Amygdala (tissue), 56 donors: ENCODE measurements at regions not wholly inside any gene's neighbourhood (a gene's known extent, or its start where the extent isn't known, plus 50 kb on each side); places are given as distances from the start of the nearest gene placed in this dataset.
"Not testable (repeated sequence)": the region's sequence is repeated elsewhere in the genome, so short reads cannot be mapped to it uniquely, and the experiment has no call there.

Experiments
- DNase-seq, 56 donors: peaks; one replicate each; lab custom pipeline; 2025; lab: John Stamatoyannopoulos, UW

DNA sequence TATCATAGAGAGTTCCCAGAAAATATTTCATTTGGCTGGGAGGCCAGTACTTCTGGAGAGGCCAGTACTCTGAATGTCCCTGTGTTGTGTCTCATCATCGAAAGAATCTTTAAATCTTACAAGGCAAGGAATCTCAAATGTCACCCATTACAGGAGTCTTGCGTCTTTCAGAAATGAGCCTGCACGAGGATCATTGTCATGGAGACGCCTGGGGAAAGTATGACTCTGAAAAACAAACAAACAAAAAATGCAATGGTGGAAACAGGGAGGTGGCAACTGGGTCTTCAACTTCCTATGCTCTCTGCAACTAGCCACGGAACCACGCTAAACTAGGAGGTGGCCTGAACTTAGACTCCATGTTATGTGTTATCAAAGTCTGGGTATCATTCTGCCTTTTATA lies 804.6 kb downstream of the EPHA3 start:
- DNase-seq = no peak

DNA sequence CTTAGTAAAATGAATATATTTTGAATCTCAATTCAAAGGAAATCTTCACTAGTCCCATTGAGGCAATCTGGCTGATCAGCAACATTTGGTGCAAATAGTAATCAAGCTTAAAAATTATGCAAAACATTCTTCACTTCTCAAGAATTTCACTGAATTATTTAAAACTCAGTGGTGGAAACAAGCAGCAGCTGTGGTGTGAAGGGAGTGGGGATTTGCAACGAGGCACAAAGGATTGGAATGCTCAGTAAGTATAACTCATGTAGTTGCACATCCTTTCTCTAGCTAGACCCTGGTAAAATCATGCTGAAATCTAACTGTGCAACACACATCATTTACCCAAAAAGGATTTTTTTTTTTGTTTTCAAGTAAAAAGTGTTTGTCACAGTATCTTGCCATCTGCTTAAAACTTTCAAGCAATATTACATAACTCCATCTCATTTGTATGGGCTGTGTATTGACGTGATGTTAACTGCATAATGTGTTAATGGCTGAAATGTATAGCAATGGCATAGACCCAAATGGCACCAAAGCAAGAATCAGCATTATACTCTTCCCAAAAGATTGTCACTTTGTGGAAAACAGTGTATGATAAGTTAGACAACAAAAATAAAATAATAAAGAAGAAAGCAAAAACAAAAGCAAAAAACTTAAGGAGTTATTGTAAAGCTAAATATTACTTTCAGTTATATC lies 816.6 kb downstream of the EPHA3 start:
- peak in 3 of 56 donors; percentile 2 to 10 (median 2) for DNase-seq

DNA sequence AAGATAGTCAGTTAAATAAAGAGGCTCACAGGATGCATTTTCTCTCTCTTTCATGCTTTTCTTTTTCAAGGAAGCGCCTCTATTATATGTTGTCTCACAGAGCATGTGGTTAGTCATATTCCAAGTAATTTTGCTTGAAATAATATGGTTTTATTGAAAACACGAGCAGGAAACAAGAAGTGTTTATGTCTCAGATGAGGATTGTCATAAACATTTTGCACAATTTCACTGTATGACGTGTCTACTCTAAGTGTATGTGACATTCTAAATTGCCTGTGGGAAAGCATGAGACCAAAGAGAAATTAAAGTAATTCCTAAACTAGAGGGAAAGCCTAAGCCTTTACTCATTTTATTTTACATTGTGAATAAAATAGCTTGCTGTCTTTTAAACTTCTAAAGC lies 818.6 kb downstream of the EPHA3 start:
- DNase-seq = no peak

DNA sequence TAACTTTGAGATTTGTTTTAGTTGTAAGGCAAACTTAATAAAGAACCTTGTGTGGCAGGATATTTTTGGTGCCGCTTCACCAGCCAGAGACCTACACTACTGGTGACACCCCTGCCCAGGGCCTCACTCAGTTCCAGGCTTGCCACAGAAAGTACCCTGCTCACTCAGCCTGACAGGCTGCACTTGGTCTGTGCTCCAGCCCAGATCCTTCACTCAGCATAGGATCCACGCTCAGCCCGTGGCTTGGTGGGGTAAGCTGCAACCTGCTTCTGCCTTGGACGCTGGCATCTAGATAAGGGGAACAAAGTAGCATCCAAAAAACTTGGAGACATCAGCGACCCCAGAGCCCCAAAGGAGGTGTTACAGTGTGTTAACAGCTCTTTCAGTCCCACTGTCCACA lies 825.5 kb downstream of the EPHA3 start:
- no peak for DNase-seq

DNA sequence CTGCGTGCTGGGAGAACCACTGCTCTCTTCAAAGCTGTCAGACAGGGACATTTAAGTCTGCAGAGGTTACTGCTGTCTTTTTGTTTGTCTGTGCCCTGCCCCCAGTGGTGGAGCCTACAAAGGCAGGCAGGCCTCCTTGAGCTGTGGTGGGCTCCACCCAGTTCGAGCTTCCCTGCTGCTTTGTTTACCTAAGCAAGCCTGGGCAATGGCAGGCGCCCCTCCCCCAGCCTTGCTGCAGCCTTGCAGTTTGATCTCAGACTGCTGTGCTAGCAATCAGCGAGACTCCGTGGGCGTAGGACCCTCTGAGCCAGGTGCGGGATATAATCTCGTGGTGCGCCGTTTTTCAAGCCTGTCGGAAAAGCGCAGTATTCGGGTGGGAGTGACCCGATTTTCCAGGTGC lies 837.0 kb downstream of the EPHA3 start:
- not testable (repeated sequence) for DNase-seq

DNA sequence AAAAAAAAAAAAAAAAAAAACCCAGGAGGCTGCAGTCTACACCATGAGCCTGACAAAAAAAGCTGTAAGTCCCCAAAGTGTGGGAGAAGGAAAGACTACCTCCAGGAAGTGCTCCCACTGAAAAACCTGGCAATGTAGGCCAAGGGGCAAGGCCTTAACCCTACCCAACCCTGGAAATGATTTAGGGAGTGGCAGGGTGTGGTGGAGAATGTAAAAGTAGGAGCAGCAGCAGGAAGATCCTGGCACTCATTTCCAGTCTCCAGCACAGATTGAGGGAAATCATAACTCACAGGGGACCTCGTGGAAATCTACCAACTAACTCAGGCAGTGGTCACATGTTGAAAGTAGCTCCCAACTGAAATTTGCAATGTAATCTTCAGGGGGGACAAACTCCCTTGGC lies 839.5 kb downstream of the EPHA3 start:
- no peak for DNase-seq

GRCh38 chr3:89947337-89947954 lies 840.0 kb downstream of the EPHA3 start:
- DNase-seq = no peak

DNA sequence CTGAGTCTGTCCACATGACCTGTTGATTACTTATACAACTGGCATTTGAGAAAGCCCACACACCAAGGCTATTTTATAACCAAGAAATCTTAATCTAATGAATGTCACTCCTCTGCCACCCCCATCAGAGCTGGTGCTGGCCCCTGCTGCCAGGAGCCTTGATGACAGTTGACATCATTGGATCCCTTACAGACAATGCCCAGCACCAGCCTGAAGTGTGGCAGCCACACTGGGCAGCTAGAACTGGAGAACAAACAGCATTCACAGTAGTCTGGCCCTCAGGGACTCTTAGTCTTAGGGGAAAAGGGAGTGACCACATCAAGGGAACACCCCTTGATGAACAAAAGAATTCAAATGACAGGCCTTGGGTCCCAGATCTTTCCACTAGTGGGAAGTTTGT lies 840.6 kb downstream of the EPHA3 start:
- no peak for DNase-seq

- no peak for DNase-seq
These were observed 843.4 kb downstream of the EPHA3 start for GRCh38 chr3:89950772-89951171.

GRCh38 chr3:89954137-89954536 lies 846.7 kb downstream of the EPHA3 start:
- no peak for DNase-seq

GRCh38 chr3:89955156-89955555 lies 847.7 kb downstream of the EPHA3 start:
- DNase-seq = no peak

- no peak for DNase-seq
These were observed 850.0 kb downstream of the EPHA3 start for GRCh38 chr3:89957451-89957850.

DNA sequence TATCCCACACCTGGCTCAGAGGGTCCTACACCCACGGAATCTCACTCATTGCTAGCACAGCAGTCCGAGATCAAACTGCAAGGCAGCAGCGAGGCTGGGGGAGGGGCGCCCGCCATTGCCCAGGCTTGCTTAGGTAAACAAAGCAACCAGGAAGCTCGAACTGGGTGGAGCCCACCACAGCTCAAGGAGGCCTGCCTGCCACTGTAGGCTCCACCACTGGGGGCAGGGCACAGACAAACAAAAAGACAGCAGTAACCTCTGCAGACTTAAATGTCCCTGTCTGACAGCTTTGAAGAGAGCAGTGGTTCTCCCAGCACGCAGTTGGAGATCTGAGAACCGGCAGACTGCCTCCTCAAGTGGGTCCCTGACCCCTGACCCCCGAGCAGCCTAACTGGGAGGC lies 850.7 kb downstream of the EPHA3 start:
- not testable (repeated sequence) for DNase-seq

GRCh38 chr3:89964347-89964746 lies 856.9 kb downstream of the EPHA3 start:
- no peak for DNase-seq

- no peak for DNase-seq
These were observed 859.6 kb downstream of the EPHA3 start for GRCh38 chr3:89966877-89967665.

GRCh38 chr3:89971329-89971728 lies 863.9 kb downstream of the EPHA3 start:
- no peak for DNase-seq

DNA sequence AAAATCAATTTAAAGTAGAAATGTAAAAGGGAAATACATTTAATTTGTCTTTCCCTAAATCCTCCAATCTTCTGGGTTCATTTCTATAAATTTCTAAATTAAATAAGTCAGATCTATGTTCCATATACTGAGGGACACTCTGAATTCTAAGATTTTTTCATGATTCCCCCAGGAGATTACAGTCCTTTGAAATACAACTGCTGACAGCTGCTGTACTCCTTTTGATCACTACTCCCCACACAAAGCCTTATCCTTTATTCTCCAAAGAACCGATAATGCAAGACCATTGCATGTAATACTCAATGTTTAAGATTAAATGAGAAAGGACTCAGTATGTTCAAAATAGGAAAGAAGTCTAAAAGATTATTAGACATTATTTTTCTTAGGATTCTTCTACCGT lies 865.7 kb downstream of the EPHA3 start:
- DNase-seq = no peak

DNA sequence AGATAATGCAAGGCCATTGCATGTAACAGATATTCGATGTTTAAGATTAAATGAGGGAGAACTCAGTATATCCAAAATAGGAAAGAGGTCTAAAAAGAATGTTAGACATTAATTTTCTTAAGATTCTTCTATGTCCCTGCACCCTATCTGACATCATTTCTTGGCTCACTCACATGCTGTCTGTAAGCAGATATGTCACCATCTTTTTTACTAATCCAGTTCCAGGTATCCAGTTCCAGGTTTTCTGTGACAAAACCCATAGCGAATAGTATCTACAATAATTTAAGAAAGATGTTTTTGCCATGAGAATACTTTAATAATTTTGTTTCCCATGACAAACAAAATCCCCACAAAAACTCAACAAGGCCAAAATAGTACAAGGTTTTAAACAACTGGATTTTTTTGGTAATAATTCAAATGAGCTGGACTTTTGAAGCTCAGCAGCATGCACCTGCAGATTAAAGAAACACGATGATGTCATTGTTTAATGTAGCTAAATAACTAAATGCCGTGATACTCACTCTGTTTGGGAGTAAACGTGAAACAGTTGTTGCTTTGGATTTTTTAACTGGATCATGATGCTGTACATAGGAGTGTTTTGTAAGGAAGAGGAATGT lies 867.6 kb downstream of the EPHA3 start:
- no peak for DNase-seq

DNA sequence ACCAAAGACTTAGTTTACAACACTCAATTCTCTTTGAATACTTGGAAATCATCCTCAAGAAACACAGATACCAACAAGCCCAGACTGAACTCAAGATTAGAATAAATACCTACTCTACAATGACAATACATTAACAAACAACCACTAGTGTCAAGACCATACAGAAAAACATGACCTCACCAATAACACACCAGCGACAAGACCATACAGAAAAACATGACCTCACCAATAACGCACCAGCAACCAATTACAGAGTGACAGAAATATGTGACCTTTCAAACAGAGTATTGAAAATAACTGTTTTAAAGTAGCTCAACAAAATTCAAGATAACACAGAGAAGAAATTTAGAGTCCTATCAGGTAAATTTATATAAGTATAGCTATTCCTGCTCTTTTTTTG lies 876.0 kb downstream of the EPHA3 start:
- DNase-seq = no peak

- DNase-seq = no peak
These were observed 897.9 kb downstream of the EPHA3 start for GRCh38 chr3:90005281-90005847.
